NCI-H226 (cell line): ENCODE measurements at regions not wholly inside any gene's neighbourhood (a gene's known extent, or its start where the extent isn't known, plus 50 kb on each side); places are given as distances from the start of the nearest gene placed in this dataset.
"Not testable (repeated sequence)": the region's sequence is repeated elsewhere in the genome, so short reads cannot be mapped to it uniquely, and the experiment has no call there.

ENCODE experiments used
- DNase-seq: peaks from one replicate; pipeline ENCODE4 v3.0.0-alpha.2; 2015

DNA sequence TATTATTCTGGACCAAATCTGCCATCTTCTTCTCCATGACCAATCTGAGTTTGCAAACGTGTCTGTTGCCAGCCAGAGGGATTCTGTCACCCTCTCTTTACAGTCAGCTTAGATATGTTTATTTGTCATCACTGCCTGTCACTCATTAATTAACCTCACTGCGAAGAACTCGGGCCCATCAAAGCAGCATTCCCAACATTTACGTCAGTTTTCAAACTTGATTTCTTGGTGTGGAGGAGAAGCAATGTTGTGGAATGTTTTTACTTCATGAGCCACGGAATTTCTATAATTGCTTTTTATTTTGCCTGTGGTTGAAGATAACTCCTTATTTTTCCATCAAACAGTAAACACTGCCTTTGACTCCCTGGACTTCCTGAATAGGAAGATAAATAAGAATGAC lies 91.8 kb upstream of the CNKSR3 start:
- DNase-seq: peak; percentile 12

- DNase-seq: peak; percentile 52
Measured at GRCh38 chr6:154602708-154603107, 92.2 kb upstream of the CNKSR3 start.

DNA sequence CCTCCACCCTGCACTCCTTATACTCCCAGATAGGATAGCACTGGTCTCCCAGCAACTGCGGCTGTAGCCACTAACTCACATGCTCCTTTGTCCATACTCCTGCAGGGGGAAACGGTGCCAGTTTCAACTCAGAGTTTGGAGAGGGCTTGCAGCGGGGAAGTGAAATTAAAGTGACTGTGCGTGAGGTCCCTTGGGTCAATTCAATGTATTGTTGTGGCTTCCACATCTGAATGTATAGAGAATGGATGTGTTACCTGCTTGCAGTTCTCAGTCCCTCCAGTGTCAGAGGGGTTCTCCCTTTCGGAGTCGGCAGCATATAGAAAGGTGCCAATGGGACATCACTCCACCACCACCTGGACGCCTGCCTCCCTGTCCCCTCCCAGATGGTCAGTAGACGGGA lies 93.6 kb upstream of the CNKSR3 start:
- DNase-seq: no peak

GRCh38 chr6:154605178-154605881 lies 94.8 kb upstream of the CNKSR3 start:
- DNase-seq: no peak

GRCh38 chr6:154605882-154606370 lies 95.4 kb upstream of the CNKSR3 start:
- no peak for DNase-seq

DNA sequence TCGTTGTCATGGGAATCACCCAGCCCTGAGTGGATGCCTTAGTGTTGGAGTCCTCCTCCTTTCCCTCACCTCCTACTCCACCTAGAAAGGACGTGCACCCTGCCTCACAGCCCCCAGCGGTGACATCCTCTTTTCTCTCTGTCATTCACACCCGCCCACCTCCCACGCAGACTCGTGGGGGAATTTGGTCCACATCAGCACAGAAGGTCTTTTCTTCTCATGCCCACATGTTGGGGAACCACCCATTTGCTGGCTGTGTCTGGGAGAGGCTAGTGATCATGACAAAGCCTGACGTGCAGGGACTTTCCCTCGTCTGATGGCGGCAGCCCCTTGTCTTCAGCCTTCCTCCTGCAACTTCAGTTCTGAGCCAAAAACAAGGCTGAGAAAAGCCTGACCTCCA lies 96.0 kb upstream of the CNKSR3 start:
- no peak for DNase-seq

- no peak for DNase-seq
Measured at GRCh38 chr6:154606860-154607259, 96.4 kb upstream of the CNKSR3 start.

GRCh38 chr6:154611241-154611640 lies 100.8 kb upstream of the CNKSR3 start:
- no peak for DNase-seq

- DNase-seq: no peak
Measured at GRCh38 chr6:154611847-154612246, 101.4 kb upstream of the CNKSR3 start.

DNA sequence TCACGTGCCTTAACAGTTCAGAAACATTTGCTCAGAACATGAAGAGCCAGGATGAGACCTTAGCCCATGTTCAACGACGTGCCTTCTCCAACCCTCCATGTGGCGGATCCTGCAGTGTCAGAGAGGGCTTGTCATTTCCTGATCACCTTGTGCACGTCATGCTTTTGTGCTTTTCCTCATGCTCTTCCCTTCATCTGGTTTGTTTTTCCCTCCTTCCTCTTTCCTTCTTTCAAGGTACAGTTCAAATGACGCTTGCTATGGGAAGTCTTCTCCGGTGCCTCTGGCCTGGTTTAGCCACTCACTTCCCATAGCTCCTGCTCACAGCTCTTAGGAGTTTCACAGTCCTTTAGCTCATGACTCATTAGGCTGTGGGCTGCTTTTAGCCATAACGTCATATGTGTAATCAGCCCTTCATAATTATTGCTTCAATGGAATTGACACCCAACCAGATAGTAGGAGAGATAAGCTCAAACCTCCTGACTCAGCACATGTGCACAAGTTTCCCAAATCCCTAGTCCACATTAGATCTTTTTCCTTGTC lies 102.7 kb upstream of the CNKSR3 start:
- peak; percentile 66 for DNase-seq

DNA sequence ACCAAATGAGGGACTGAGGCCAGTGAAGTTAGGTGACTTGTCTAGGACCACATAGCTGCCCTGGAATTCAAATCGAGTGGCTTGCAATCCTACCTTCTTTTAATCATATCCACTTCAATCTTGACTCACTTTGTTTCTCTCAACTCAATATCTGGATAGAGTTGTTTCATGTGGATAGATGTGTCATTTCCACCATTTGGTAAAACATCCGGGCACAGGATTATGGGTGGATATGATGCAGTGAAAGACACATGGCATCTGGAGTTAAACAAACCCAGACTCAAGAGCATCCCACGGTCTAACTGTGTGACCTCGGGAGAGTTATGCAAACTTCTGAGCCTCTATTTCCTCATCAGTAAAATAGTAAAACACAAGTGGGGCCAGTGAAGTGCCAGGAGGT lies 103.6 kb upstream of the CNKSR3 start:
- peak; percentile 12 for DNase-seq

DNA sequence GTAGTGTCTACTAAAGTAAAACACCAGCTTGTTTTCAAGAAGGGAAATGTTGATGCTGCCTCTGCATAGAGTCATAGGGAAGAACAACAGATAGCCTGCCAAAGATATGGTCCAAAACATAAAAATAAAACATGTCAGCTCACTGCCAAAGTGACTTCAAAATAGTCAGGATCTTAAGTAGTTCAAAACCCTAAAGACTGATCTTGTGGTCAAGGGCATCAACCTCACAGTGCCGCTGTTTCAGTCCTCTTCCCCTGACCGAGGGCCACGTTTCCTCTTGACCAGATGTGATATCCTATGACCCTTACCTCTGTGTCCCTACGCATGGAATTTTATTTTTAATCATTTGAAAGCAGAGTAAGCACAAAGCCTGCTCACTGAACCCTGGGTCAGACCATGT lies 104.2 kb upstream of the CNKSR3 start:
- no peak for DNase-seq

DNA sequence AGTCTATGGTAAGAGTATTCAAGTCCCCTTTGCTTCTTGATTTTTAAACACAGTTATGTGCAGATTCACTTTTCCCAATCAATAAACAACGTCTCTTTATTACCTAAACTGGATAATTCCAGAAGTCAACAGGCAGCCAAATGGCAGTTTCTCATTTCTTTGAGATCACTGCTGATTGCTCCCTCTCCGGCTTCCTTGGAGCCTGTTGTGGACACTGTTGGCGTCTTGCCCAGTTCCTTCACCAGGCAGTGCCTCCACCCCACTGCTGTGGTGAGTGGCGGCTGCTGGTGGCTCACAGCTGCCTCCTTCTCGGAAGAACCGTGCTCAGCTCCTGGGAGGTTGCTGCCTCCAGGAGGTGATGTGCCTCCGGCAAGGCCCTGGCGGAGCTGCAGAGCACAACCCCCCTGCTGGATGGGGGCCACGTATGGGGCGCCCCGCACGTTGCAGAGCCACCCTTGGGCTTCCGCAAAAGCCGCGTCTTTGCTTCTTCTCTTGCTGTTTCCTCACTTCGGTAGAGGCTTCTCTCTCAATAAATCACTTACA lies 105.1 kb upstream of the CNKSR3 start:
- DNase-seq: peak; percentile 49

DNA sequence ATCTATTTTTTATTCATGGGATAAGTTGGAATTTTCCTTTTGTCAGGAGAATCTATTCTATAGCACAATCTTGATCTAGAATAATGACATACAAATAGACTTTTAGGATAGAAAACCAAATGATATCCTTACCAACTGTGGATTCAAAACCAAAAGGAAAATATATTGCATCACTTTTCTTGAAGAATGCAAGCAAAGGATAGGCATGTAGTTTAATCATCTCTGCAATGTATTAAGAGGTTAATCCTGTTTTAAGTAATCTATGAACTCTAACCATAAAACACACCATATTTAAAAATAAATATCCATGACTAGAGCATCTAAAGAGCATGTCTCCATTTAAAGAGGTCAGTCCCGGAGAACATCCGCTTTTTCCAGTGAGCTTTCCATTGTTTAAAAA lies 106.7 kb upstream of the CNKSR3 start:
- no peak for DNase-seq

DNA sequence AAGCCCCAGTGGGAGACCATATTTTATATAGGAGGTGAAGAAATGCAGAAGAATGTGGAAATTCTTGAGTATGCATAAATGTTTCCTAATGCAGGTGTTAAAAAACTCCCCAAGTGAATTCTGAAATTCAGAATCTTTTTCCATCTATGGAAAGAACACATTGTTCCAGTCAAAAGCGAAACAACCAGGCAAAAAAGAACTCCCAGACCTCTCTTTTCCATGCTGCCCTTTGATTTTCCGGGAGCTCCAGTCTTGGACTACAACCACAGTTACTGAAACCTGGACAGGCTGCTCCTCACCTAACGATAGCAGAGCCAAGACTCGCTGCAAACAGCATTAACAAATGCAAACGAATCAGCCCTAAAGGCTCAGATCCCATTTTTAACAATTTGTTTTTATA lies 108.7 kb upstream of the CNKSR3 start:
- no peak for DNase-seq

GRCh38 chr6:154621686-154622085 lies 111.2 kb upstream of the CNKSR3 start:
- no peak for DNase-seq

DNA sequence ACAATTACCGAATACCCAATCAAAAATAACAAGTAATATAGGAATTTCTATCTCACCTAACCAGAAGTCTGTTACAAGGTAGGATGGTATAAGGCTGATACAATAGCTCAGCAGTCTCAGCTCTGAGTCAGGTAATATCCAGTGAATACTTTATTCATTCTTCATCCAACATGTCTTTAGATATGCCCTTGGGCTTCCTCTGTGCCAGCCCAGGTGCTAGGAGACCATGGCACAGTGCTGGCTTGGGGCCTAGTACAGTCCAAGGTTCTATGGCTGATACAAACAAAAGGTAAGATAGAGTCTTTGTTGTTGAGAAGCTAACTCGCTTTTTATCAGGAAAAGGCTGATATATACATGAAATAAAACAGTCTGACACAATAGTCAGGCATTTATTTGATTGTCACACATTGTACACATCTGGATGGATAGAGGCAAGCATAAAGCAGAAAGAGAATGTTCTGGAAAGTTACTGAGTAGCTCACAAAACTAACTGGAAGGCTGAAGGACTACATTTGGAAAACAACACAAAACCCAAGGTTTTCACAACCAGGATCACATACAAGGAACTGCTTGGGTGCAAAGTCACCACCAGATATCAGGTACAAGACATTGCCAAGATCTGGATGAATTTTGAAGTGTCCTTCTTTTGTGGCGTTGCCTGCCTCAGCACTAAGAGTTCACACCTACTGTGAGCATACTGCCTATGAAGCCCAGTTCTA lies 110.4 kb upstream of the SCAF8 start:
- no peak for DNase-seq

DNA sequence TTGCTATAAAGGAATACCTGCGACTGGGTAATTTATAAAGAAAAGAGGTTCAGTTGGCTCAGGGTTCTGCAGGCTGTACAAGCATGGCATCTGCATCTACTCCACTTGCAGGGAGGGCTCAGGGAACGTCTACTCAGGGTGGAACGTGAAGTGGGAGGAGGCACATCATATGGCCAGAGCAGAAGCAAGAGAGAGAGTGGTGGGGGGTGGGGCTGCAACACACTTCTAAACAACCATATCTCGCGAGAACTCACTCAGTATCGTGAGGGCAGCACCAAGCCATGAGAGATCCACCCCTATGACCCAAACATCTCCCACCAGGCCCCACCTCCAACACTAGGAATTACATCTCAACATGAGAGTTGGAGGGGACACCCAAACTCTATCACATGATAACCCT lies 109.8 kb upstream of the SCAF8 start:
- DNase-seq: no peak

GRCh38 chr6:154624038-154624599 lies 109.1 kb upstream of the SCAF8 start:
- DNase-seq: no peak

DNA sequence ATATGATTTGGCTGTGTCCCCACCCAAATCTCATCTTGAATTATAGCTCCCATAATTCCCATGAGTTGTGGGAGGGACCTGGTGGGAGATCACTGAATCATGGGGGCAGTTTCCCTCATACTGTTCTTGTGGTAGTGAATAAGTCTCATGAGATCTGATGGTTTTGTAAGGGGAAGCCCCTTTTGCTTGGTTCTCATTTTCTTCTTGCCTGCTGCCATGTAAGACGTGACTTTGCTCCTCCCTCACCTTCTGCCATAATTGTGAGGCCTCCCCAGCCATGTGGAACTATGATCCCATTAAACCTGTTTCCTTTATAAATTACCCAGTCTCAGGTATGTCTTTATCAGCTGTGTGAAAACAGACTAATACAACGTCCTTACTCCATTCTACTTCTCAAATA lies 108.5 kb upstream of the SCAF8 start:
- not testable (repeated sequence) for DNase-seq

DNA sequence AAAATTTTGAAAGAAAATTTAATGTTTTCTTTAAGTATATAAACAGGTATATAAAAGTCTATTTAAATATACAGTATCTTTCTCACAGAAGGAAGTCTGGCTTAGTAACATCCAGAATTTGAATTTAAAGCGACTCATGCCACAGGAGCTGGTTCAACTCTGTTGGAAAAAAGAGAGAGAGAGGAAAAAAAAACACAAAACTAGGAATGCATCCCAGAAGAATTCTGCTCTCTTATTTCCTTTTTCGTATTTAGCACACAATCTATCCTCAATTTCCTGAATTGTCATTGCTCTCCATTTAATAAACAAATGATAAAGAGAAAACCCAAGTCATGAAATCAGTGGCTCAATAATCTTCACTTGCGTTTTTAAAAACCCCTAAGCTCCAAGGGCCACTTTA lies 107.5 kb upstream of the SCAF8 start:
- no peak for DNase-seq

DNA sequence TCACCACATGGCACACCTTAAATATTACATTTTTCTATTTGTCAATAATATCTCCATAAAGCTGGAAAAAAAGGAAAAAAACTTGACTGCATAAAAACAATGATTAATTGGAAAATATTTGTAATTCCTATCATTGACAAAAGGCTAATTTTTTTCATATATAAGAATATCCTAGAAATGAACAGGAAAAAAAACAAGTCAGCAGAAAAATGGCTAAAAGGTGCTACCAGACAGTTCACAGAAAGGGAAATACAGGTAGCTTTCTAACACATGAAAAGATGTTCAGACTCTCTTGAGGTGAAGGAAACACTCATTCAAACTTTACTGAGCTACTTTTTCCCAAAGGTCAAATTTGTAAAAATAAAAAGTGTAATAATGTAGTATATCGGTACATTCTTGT lies 104.1 kb upstream of the SCAF8 start:
- DNase-seq: no peak

- DNase-seq: no peak
Measured at GRCh38 chr6:154632119-154632518, 101.1 kb upstream of the SCAF8 start.

DNA sequence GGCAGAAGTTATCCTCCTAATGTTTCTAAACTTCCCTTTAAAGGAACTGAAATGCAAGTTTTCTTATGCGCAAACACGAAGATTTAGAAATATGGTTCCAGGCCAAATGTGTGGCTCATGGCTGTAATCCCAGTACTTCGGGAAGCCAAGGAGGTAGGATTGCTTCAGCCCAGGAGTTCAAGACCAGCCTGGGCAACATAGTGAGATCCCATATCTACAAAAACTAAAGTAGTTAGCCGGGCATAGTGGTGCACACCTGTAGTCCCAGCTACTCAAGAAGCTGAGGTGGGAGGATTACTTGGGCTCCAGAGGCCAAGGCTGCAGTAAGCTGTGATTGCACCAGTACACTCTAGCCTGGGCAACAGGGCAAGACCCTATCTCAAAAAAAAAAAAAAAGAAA lies 95.8 kb upstream of the SCAF8 start:
- DNase-seq: no peak
